GM20000 (cell line): ENCODE measurements at regions not wholly inside any gene's neighbourhood (a gene's known extent, or its start where the extent isn't known, plus 50 kb on each side); places are given as distances from the start of the nearest gene placed in this dataset.

Source experiments
- DNase-seq: peaks from one replicate; pipeline ENCODE4 v3.0.0; 2012; ENCODE audit warnings: low spot score
- CTCF ChIP-seq: IDR thresholded peaks from 2 replicates; pipeline ENCODE4 v1.5.1; 2012; ENCODE audit warnings: mild to moderate bottlenecking, control low read depth; ENCODE audit errors: extremely low read depth, missing control alignments

GRCh38 chr9:78567693-78568092, 270.8 kb downstream of the PSAT1 start:
- TF ChIP-seq CTCF: no peak
- DNase-seq: no peak

- DNase-seq: no peak
- no peak for TF ChIP-seq CTCF
Observed at GRCh38 chr9:78568774-78569173, 271.8 kb downstream of the PSAT1 start.

- DNase-seq: no peak
- no peak for TF ChIP-seq CTCF
Observed at GRCh38 chr9:78572266-78572665, 275.3 kb downstream of the PSAT1 start.

- no peak for TF ChIP-seq CTCF
- DNase-seq: no peak
Observed at GRCh38 chr9:78573205-78573604, 276.3 kb downstream of the PSAT1 start.

- TF ChIP-seq CTCF: no peak
- DNase-seq: no peak
Observed at GRCh38 chr9:78573669-78574068, 276.7 kb downstream of the PSAT1 start.

GRCh38 chr9:78574354-78575045, 277.6 kb downstream of the PSAT1 start:
- no peak for DNase-seq
- no peak for TF ChIP-seq CTCF

GRCh38 chr9:78575081-78575480, 278.2 kb downstream of the PSAT1 start:
- DNase-seq: no peak
- TF ChIP-seq CTCF: no peak
